Adrenal gland (tissue), 5 donors: ENCODE measurements at regions not wholly inside any gene's neighbourhood (a gene's known extent, or its start where the extent isn't known, plus 50 kb on each side); places are given as distances from the start of the nearest gene placed in this dataset.

Experiments used
- CTCF ChIP-seq, 6 experiments: fragments of 450-650 bp in 4 of 6; fragments of 200-600 bp in 2 of 6; sonication (generic) in 1 of 6; IDR thresholded peaks; 1 replicate in 5 of 6; 2 replicates in 1 of 6; pipeline versions ENCODE4 v1.5.1 to v1.8.0; 2016 to 2021; ENCODE audit warnings: antibody characterized with exemption in 6 of 6, mild to moderate bottlenecking in 2 of 6, moderate library complexity in 1 of 6
- POLR2A ChIP-seq, 2 donors: fragments of 450-650 bp; IDR thresholded peaks; one replicate each; pipeline ENCODE4 v1.6.1; 2017; ENCODE audit warnings: antibody characterized with exemption in 2 of 2, mild to moderate bottlenecking in 2 of 2, moderate library complexity in 1 of 2
- donor health status: DM: no; HTN: no; CAD: no.

DNA sequence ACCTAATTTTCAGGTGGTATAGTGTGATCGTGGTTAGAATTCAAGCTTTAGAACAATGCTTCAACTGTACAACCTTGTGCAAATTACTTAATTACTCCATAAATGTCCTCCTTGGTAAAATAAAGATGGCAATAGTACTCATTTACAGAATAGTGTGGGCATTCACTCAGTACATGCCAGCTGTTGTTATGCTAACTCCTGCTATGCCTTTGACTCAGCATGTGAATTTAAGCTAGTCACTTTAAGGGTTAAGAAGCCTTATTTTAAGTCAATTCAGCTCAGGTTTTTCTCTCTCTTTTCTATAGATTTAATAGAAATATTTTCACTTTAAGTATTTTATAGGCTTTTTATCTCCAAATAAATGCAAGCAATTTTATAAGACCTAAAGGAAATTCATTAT, 335.6 kb upstream of the ITGA1 start:
- TF ChIP-seq CTCF (IDR thresholded peaks at IDR 0.05), result no peak
- TF ChIP-seq POLR2A (IDR thresholded peaks at IDR 0.05), result no peak
